ENCODE measurements at regions not wholly inside any gene's neighbourhood (a gene's known extent, or its start where the extent isn't known, plus 50 kb on each side); places are given as distances from the start of the nearest gene placed in this dataset.

DNA sequence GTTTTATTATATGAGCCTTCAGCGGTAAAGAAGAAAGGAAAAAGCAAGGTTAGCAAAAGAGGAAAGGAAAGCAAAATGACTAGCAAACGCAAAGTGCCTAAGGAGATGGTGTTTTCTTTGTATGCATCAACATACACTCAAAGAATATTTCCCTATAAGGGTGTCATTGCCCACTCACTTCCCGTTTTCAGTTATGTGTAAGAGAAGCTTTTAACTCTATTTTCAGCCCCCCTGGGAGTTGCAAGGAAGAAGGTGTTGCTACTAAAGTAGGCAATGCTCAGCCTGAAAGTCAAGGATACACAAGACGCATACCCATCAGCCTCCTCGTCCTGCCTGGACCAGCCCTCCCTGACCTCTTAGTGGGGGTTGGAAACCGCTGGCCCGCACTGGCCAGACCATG lies 267.7 kb upstream of the ZFHX3 start:
- no peak for FAIRE-seq

GRCh38 chr16:73313950-73314349 lies 266.0 kb upstream of the ZFHX3 start:
- no peak for TF ChIP-seq CTCF (IDR thresholded peaks at IDR 0.05; ENCODE audit: insufficient read depth, missing control alignments)
- DNase-seq (ENCODE audit: insufficient read length, low spot score) (no peak), FAIRE-seq (no peak)

More for the DNA sequence above, 267.7 kb upstream of the ZFHX3 start:
- TF ChIP-seq CTCF (IDR thresholded peaks at IDR 0.05; ENCODE audit: insufficient read depth, missing control alignments) = no peak
- no peak for DNase-seq (ENCODE audit: insufficient read length, low spot score)

GRCh38 chr16:73311857-73312723 lies 264.2 kb upstream of the ZFHX3 start:
- TF ChIP-seq CTCF (IDR thresholded peaks at IDR 0.05; ENCODE audit: insufficient read depth, missing control alignments) = no peak
- DNase-seq (ENCODE audit: insufficient read length, low spot score) = no peak
- no peak for FAIRE-seq

GRCh38 chr16:73308771-73309170 lies 260.8 kb upstream of the ZFHX3 start:
- TF ChIP-seq CTCF (IDR thresholded peaks at IDR 0.05; ENCODE audit: insufficient read depth, missing control alignments) = no peak
- no peak for DNase-seq (ENCODE audit: insufficient read length, low spot score)
- FAIRE-seq = no peak

- no peak for FAIRE-seq
- no peak for DNase-seq (ENCODE audit: insufficient read length, low spot score)
- no peak for TF ChIP-seq CTCF (IDR thresholded peaks at IDR 0.05; ENCODE audit: insufficient read depth, missing control alignments)
Observed at GRCh38 chr16:73306901-73307413, 259.0 kb upstream of the ZFHX3 start.

DNA sequence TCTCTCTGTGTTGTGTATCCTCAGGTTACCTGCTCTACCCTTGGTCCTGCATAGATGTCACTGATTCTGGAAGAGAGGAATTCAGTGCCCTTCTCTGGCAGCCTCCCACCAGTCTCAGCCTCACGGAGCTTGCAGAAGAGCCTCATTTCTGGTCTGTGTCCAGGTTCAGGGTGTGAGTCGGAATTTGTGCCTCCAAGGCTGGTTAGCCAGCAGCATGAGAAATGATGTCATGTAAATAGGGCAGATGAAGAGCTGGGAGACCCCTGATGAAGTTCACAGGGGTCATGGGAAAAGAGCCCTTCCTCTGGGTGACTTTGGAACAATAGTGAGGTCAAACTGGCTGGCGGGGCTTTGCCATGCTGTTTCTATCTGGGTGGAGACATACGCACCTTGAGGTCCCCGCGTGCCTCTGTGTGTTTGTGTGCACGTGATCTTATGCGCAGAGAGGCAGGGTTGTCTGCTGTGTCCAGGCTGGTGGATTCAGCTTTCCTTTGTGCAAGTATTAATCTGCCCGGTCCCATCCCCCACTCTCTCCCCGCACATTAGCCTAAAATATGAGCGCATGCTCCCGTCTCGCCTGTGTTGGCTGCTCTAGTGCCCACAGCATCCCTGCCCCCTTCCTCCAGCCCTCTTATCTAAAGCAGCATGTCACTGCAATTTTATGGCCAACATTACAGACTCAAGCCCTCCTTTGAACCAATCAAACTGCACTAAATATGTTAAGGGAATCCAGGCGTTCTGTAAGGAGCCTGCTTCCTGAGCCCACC lies 256.3 kb upstream of the ZFHX3 start:
- no peak for TF ChIP-seq CTCF (IDR thresholded peaks at IDR 0.05; ENCODE audit: insufficient read depth, missing control alignments)
- FAIRE-seq (no peak), DNase-seq (ENCODE audit: insufficient read length, low spot score) (no peak)
